IPS-NIHi11 (cell line): ENCODE measurements at regions not wholly inside any gene's neighbourhood (a gene's known extent, or its start where the extent isn't known, plus 50 kb on each side); places are given as distances from the start of the nearest gene placed in this dataset.

Source experiments
- DNase-seq: peaks from one replicate; pipeline ENCODE4 v3.0.0; 2012; ENCODE audit warnings: mixed read lengths, low spot score

DNA sequence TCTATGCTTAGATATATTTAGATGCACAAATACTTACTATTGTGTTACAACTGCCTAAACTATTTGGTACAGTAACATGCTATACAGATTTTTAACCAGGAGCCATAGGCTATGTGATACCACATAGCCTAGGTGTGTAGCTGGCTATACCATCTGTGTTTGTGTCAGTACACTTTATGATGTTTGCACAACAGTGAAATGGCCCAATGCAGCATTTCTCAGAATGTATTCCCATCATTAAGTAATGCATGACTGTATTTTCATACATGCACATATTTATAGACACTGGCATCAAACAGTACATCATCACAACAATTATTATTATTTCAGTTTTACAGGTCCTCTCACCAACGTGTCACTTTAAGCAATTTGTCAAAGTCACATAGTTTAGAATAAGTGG, 979.5 kb upstream of the TENM4 start:
- DNase-seq: no peak

DNA sequence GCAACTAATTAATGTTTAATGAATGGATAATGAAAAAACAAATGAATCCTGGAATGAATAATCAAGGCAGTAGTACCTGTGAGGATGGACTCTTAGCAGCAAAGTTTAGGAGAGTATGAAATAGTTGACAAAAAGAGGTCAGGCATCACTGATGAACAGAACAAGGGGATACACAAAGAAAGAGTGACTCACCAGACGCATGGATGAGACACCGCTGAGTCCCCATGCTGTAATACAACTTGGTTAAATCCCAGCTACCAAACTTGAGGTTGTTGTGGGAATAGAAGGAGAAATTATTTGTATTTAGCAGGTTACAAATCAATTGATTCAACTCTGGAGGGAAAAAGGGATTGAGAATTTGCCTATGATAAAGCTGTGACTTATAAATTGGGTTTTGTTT, 976.9 kb upstream of the TENM4 start:
- no peak for DNase-seq

GRCh38 chr11:80415580-80415979, 974.8 kb upstream of the TENM4 start:
- no peak for DNase-seq

DNA sequence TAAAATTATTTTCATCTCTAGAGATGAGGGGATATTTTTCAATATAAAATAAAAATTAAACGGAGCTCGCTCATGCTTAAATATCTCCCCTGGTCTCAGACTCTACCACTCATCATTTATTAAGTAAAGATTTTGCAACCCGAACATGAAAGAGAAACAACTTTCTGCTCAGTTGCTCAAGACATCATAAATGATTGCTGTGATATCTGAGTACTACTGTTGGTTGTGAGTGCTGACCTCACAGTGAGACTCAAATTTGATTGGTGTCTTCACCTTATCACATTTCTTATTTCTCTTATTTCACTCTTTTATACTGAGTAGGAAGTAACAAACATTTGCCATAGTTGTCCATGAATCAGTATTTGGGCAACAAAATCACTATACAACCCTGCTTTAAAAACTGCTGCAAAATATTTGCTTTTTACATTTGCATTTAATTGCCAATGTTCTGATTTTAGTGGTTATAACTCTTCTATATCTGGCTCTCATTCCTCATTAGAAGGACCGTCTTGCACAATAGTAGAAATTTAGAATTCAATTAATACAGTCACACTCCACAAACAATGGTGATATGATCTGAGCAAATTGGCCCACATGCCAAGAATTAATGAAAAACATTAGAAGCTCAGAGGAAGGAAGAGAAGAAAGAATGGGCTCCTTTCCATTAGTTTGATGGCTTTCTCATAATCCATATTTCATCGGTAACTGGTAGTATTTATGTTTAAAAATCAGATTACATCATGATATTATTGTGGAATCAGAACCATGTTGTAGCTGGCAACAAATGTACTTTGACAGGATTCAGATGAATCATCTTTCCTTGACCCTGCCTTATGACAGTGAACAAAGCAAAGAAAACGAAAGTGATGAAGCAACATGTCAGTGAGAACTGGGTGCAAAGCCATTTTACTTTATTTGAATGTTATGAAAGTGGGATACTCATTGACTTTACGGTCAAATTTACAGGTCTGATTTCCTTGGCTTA, 973.6 kb upstream of the TENM4 start:
- no peak for DNase-seq

DNA sequence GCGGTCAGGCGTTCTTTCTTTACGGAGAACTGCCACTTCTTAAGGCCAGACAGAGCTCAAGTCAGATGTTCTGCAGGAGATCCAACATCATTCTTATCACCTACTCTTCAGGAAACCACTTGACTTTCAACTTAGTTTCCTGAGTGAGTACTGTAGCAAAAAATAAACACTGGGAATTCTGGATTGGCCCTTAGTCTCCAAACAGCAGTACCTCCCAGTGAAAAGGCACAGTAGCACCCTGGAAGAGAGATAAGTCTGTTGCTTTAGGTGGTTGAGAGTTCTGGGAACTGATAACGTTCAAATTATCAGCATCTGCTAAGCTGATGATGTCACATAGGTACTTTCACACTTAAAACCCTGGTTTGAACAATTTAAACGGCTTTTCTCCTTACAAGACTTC, 971.8 kb upstream of the TENM4 start:
- no peak for DNase-seq

GRCh38 chr11:80393210-80393609, 952.4 kb upstream of the TENM4 start:
- DNase-seq: no peak

DNA sequence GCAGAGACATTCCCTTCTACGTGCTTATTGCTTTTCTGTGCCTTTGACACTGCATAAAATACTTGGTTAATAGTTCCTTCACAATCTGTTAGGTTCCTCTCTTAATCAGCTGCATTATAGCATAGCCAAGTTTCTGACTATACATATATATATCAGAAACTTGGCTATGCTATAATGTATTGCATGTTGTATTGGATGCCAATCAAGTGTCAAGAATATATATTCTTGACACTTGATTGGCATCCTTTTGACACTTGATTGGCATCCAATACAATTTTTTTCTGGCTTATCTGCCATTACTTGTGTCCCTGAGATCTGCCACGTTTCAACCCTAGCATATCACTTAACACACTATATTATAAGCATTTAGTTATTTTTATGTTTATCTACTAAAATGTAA, 949.7 kb upstream of the TENM4 start:
- no peak for DNase-seq

- no peak for DNase-seq
Measured at GRCh38 chr11:80388536-80388935, 947.7 kb upstream of the TENM4 start.

- DNase-seq: no peak
Measured at GRCh38 chr11:80388130-80388529, 947.3 kb upstream of the TENM4 start.

DNA sequence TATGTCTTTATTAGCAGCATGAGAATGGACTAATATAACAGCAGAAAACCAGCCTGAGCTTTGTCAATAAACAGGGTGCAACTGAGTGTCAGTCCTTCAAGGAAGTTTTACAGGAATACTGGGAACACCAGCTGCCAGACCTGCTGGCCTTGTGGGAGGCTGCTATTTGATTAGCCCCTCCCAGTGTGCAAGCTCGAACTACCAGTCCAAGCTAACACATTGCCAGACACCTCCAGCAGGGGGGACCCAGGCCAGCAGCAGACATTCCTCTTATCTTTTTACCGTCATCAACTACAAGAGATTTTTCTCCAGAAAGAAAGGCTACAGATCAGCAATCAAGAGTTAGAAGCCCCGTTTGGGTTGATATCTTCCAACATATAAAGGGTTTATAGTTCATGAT, 942.8 kb upstream of the TENM4 start:
- no peak for DNase-seq

GRCh38 chr11:80379620-80380278, 938.9 kb upstream of the TENM4 start:
- no peak for DNase-seq

DNA sequence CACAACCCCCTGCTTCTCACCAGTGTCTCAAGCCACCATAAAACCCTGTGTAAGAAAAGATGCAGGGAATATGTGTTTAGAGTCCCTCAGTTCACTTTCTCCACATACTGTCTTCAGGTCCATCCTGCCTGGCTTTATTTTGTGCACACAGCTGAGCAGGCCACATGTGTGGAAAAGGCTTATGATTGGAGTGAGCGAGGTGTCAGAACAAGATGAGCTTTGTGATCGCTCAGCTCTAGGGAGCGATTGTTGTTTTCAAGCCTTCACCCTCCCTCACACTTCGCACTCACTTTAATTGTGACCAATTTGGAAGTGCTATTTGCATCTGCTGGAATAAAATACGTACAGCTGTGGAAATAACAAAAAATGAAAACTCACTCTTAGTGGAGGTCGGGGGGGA, 931.1 kb upstream of the TENM4 start:
- DNase-seq: no peak

DNA sequence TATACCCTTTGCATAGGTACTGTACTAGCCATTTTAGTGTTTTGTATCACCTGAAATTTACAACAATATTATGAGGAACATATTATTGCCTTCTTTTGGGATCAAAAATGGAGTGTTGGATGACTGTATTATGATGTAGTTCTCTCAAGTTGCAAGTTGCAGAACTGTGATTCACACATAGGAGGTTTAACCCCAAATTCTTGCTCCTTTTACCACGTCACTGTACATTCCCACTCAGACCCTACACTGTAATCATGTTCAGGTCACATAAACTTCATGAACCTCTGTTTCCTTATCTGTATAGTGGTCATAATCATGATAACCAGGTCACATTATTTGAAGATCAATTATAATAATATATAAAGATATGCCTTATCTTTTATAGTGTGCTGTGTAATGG, 925.1 kb upstream of the TENM4 start:
- no peak for DNase-seq

DNA sequence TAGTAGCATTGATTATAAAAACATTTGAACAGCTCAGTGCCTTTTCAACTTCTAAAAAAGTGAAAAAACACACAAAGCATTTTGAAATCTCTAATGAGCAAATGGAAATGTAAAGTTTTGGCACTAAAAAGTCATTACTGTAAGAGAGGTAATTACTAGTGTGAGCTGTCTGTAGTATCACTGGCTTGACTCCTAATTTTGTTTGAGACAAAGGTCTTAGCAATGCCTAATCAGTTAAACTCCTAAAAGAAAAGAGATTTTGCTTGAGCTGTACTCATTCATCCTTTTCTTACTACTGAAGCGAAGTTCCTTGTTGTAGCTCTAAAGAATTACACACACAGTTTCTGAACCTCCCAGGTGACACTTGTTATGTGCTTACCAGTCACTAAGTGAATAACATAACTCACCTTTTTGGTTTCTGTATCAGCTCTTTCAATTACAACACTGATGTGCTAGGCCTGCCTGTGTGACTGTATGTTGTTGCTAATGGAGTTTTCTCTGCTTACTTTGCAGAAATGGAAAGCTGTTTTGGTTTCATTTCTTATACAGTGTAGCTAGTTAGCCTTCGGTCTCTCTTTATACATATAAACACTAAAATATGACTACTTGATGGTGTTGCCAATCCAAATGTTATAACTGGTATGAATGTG, 924.4 kb upstream of the TENM4 start:
- no peak for DNase-seq

DNA sequence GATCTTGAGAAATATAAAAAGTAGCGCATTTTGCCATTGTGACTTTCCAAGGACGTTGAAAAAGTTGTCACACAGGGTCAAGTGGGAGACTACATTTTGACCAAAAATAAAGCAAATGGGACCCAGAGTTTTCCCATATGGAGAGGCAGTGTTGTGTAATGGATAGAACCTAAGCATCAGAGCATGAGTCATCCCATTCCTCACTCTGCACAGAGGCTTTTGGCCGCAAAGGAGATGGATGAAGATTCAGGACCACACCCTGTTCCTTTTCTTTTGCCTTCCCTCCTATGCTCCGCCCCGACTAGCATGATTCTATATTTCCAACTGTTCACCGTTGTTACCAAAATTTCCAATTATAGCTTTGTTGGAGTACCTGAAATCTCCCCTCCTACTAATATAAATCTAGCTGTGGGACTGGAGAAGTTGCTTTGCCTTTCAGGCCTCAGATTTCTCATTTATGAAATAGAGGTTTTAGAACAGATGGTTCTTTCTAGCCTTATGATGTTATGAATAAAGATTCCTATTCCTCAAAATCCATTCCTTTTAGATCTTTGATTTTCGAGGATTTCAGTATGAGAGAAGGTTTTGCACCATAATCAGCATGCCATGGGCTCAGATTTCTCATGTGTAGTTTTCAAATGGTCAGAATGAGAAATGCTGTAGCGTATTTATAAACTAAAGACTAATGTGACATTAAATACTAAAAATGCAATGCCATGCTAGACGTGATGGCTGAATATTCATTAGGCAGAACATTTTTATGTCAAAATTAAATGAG, 921.9 kb upstream of the TENM4 start:
- DNase-seq: no peak

DNA sequence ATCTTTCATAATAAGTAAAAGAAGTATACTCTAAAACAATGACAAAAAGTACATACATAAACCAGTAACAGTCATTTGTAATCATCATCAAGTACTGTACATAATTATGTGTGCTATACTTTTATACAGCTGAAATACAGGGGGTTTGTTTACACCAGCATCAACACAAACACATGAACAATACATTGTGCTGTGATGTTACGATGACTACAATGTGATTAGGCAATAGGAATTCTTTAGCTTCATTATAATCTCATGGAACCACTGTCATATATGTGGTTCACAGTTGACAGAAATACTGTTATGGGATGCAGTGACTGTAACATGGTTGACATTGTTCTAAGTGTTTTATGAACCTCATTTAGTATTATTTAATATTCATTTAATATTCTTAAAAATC, 914.4 kb upstream of the TENM4 start:
- DNase-seq: no peak

GRCh38 chr11:80350541-80350940, 909.7 kb upstream of the TENM4 start:
- no peak for DNase-seq

DNA sequence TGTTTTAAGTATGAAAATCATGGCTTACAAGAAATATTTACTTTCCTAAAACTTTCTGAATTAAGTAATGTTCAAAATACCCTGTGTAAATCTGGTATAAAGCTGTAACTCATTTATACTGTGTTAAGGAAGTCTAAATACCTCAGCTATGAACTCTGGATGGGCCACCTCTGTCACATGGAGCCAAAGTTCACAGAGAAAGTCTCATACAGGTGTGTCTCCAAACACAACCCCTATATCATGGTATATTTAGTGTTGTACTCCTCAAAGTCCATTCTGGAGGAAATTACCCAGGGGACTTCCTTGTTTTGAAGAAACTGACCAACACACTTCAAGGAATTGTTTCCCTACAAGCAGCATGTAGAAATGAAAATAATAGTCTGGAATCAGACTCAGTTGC, 909.2 kb upstream of the TENM4 start:
- no peak for DNase-seq

DNA sequence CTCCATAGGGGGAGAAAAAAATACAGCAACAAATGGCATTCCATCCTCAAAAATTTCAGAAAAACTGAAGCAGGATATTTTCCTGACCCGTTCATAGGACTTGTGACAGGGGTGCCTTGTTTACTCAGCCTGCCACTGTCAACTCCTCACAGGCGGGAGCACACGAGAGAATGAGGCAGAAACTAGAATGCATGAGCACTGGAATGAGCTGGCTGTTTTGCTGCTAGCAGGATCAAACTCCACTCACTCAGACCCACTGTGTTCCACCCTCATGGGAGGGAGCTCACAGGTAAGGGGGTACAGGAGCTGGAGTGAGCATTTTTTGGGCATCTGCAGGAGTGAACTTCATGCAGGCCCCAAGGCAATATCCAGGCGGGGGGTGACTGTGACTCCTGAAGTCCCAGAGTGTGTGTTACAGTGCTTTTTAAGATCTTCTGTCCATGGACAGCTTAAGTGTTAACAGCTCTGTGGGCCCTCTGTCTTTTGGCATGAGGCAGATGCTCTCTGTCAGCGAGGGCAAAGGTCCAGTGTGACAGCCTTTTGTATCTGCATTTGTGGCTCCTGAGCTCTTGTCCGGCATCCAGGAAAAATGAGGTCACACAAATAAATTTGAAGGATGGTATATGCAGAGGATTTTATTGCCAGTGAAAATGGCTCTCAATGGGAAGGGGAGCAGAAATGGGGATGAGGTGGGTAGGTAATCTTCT, 905.7 kb upstream of the TENM4 start:
- no peak for DNase-seq

- no peak for DNase-seq
Measured at GRCh38 chr11:80343436-80343835, 902.6 kb upstream of the TENM4 start.

- no peak for DNase-seq
Measured at GRCh38 chr11:80338231-80338630, 897.4 kb upstream of the TENM4 start.

DNA sequence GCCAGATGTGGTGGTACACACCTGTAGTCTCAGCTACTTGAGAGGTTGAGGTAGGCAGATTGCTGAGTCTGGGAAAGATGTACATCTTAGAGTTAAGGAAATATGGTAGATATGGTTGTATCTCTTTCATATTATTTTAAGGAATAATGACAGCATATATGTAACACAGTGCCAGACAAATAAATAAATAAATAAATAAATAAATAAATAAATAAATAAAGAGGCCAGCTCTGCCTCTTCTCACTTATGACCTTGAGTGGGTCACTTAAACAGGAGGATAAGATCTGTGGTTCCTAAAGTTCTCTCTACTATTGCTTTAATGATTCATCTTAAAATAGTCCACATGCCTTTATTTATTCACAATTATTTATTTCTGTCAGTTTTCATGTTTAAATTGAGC, 890.9 kb upstream of the TENM4 start:
- no peak for DNase-seq
